Cardiac septum (tissue), 1 donor: ENCODE measurements at regions not wholly inside any gene's neighbourhood (a gene's known extent, or its start where the extent isn't known, plus 50 kb on each side); places are given as distances from the start of the nearest gene placed in this dataset.
"Not testable (repeated sequence)": the region's sequence is repeated elsewhere in the genome, so short reads cannot be mapped to it uniquely, and the experiment has no call there.

Source experiments
- DNase-seq: peaks from one replicate; pipeline ENCODE4 v3.0.0-alpha.2; 2020; ENCODE audit warnings: low spot score
- intact Hi-C: fragments of 100-400 bp; cut with DNase I; formaldehyde crosslinking; loops from one replicate; pipeline ENCODE4 v1.14.0; 2022
- donor health status: DM: no; HTN: no; CAD: no.

GRCh38 chr7:127530148-127530547, 55.2 kb downstream of the GCC1 start:
- intact Hi-C loops, result no loop called here
- no peak for DNase-seq

DNA sequence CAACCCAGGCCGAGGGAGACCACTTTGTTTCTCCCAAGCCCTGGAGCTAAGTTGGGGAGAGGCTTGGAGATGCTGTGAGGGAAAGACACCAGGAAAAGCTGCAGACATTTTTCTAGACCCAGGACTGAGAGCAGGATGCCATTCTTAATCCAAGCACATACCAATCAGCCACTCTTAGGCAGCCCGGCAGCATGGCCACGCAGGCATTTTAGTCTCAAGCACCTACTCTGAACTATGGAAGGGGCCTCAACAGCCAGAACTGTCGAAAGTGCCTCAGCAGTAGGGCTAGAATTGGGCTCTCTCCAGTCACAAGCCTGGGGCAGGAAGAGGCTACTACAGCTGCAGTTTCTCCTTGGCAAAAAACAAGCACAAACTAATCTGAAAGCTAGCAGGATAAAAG, 57.8 kb downstream of the GCC1 start:
- no peak for DNase-seq
- intact Hi-C loops, result no loop called here

- intact Hi-C loops, result no loop called here
- no peak for DNase-seq
Observed at GRCh38 chr7:127525866-127526480, 59.4 kb downstream of the GCC1 start.

DNA sequence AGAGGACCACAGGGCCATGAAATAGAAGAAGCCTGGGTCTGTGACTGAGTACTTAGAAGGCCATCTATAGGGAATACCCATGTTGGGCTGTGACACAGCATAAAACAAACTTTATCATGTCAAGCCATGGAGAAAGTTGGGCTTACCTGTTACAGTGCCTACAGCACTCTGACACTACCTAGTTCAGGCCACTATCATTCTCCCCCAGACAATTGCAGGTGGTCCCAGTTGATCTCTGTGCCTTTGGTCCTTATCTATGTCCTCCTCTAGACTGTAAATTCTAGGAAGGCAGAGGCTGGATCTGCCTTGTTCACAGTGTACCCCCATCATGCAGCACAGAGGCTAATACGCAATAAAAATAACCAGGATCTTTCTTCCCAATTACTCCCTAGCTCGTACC, 69.1 kb downstream of the GCC1 start:
- intact Hi-C loops, result no loop called here
- DNase-seq, result no peak

- no peak for DNase-seq
- intact Hi-C loops, result loop anchor here (5.0 kb wide), 1 partner anchor 712 kb away; no protein-coding TSS in a partner anchor
Observed at GRCh38 chr7:127514499-127514898, 70.9 kb downstream of the GCC1 start.

DNA sequence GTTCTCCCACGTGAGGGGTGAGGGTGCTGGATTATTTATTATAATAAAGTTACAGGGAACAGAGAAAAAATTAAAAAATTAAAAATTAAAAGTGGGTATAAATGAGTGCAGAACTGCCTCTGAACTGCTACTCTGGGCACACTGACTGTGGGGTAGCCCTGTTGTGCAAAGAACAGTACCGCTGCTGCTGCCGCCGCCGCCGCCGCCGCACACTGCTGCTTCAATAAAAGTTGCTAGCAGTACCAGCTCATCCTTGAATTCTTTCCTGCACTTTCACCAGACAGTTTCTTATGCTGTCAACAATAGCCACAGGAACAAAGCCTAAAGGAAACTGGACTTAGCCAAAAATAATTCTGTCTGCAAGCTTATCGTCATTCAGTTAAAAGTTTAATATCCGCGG, 72.1 kb downstream of the GCC1 start:
- DNase-seq, result no peak
- intact Hi-C loops, result loop anchor here (5.0 kb wide), 1 partner anchor 711 kb away; no protein-coding TSS in a partner anchor

DNA sequence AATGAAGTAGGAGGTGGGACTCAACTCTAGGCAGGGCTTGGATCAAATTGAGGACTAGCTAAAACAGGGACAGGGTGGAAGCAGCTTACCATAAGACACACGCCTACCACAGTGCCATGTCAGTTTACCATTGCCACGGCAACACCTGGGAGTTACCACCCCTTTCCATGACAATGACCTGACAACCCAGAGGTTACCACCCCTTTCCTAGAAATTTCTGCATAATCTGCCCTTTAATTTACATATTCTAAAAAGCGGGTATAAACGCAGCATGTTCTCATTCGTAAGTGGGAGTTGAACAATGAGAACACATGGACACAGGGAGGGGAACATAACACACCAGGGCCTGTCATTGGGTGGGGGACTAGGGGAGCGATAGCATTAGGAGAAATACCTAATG, 72.7 kb downstream of the GCC1 start:
- no peak for DNase-seq
- intact Hi-C loops, result loop anchor here (5.0 kb wide), 1 partner anchor 710 kb away; no protein-coding TSS in a partner anchor

- intact Hi-C loops, result no loop called here
- DNase-seq, result no peak
Observed at GRCh38 chr7:127504715-127505114, 80.7 kb downstream of the GCC1 start.

DNA sequence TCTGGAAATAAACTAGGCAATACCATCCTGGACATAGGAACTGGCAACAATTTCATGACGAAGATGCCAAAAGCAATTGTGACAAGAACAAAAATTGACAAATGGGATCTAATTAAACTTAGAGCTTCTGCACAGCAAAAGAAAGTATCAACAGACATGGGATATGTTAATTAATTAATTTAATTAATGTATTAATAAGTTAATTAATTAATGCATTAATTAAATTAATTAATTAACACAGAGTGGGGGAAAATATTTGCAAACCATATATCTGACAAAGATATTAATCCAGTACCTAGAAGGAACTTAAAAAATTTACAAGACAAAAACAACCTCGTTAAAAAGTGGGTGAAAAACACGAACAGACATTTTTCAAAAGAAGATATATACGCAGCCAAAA, 83.6 kb downstream of the GCC1 start:
- no peak for DNase-seq
- intact Hi-C loops, result no loop called here

DNA sequence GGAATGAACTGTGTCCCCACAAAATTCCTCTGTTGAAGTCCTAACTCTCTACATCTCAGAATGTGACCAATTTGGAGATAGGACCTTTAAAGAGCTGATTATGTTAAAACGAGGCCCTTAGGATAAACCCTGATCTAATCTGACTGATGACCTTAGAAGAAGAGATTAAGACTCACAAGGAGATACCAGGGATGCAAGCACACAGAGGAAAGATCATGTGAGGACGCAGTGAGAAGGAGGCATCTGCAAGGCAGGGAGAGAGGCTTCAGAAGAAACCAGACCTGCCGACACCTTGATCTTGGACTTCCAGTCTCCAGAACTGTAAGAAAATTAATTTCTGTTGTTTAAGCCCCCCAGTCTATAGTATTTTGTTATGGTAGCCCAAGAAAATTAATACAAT, 94.9 kb upstream of the ZNF800 start:
- no peak for DNase-seq
- intact Hi-C loops, result no loop called here

- intact Hi-C loops, result no loop called here
- no peak for DNase-seq
Observed at GRCh38 chr7:127486654-127487053, 94.1 kb upstream of the ZNF800 start.

DNA sequence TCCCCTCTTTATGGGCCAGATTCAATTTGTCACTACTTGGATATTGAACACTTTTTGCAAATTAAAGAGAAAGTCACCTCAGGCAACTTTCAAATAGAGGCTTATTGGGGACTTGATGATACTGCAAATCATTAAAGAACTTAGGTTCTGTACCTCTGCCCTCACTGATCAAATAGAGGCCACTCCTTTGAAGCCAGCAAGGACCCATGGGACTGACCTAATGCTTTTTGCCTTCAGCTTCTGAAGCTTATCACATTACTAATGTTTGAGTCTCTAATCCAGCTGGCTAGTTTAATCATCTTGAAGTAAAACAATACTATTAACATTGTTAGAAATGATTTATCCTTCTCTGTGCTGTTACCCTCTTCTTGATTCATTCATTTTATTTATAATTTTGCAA, 93.0 kb upstream of the ZNF800 start:
- no peak for DNase-seq
- intact Hi-C loops, result no loop called here

DNA sequence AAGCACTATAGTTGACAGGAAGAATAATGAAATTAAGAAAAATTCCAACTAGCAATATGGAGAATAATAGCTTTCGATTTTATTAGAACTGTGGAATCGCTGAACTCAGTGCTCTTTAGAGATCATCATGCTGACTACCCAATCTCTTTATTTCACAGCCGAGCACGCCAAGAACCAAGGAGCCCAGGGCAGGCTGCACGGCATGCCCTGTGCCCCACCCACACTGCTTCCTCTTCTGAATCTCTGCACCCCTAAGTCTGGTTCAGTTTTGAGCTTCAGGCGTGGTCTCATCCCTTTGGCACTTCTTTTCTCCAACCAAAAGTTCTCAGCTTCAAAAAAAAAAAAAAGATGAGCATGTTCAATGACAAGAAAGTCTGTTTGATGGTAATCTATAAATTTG, 92.4 kb upstream of the ZNF800 start:
- intact Hi-C loops, result no loop called here
- no peak for DNase-seq

GRCh38 chr7:127478461-127478860, 86.0 kb upstream of the ZNF800 start:
- intact Hi-C loops, result no loop called here
- DNase-seq, result no peak

GRCh38 chr7:127478024-127478355, 85.5 kb upstream of the ZNF800 start:
- intact Hi-C loops, result no loop called here

GRCh38 chr7:127477295-127478023, 85.0 kb upstream of the ZNF800 start:
- intact Hi-C loops, result no loop called here

More at GRCh38 chr7:127478024-127478355, 85.5 kb upstream of the ZNF800 start:
- no peak for DNase-seq

DNA sequence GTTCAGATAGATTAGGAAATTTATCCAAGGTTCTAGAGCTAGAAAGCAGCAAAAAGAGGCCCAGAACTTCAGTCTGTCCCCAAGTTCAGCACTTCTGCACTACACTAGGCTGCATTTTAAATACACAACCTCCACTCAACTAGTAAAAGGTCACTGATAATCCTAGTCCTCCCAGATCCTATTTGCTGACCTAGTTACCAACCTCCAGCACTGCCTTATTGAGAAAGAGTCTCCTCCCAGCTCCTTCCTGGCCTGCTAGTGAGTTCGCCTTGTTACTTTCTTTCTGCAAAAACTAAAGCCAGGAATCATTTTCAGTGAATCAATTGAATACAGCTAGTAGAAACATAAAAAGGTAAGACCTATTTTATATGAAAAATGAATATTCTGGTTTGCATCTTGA, 84.1 kb upstream of the ZNF800 start:
- intact Hi-C loops, result no loop called here
- no peak for DNase-seq

More at GRCh38 chr7:127477295-127478023, 85.0 kb upstream of the ZNF800 start:
- DNase-seq, result no peak

GRCh38 chr7:127474457-127474856, 81.9 kb upstream of the ZNF800 start:
- DNase-seq, result no peak
- intact Hi-C loops, result no loop called here

DNA sequence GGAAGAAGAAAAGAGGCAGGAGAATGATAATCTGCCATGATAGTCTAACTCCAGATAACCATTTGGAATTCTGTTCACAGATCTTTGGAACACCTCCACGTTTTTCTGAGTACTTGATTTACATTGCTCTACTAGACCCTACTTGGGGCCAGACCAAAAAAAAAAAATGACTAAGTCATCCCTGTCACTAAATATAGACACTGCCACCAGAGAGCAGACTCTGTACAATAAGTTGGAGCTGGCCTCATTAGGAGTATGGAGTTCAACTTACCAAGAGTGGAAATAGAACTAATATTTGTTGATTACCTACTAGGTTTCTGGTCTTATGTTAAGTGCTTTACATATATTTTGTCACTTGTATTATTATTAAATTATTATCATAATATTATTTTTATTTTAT, 80.9 kb upstream of the ZNF800 start:
- intact Hi-C loops, result no loop called here
- DNase-seq, result no peak

DNA sequence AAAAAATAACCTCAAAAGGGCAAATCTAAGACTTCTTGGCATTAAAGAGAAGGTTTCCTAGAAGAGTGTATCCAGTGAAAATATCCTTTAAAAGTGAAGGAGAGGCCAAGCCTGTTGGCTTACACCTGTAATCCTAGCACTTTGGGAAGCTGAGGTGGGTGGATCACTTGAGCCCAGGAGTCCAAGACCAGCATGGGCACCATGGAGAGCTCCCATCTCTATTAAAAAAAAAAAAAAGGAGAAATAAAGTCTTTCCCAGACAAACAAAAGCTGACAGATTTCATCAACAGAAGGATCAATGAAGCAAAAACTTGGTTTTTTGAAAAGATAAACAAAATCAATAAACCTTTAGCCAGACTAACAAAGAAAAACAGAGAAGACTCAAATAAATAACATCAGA, 67.6 kb upstream of the ZNF800 start:
- no peak for DNase-seq
- intact Hi-C loops, result no loop called here

- DNase-seq, intact Hi-C loops: not testable (repeated sequence)
Observed at GRCh38 chr7:127451258-127451657, 58.8 kb upstream of the ZNF800 start.
